Ishikawa (cell line): ENCODE measurements at regions not wholly inside any gene's neighbourhood (a gene's known extent, or its start where the extent isn't known, plus 50 kb on each side); places are given as distances from the start of the nearest gene placed in this dataset.

Source experiments
- CEBPB ChIP-seq: IDR thresholded peaks from 2 replicates; pipeline ENCODE4 v1.6.1; 2012
- CREB1 ChIP-seq: IDR thresholded peaks from 2 replicates; pipeline ENCODE4 v1.6.1; 2012; ENCODE audit warnings: low read depth
- EGR1 ChIP-seq: IDR thresholded peaks from 2 replicates; pipeline ENCODE4 v1.6.1; 2012
- EP300 ChIP-seq: IDR thresholded peaks from 2 replicates; pipeline ENCODE4 v1.6.1; 2012; ENCODE audit warnings: borderline replicate concordance
- TEAD4 ChIP-seq: IDR thresholded peaks from 2 replicates; pipeline ENCODE4 v1.6.1; 2012
- ZBTB7A ChIP-seq: IDR thresholded peaks from 2 replicates; pipeline ENCODE4 v1.6.1; 2012; ENCODE audit warnings: low read depth
- TF ChIP-seq, protein P1 (sequence below): IDR thresholded peaks from 2 replicates; pipeline ENCODE4 v1.6.1; 2012; ENCODE audit warnings: low read depth, mild to moderate bottlenecking

DNA sequence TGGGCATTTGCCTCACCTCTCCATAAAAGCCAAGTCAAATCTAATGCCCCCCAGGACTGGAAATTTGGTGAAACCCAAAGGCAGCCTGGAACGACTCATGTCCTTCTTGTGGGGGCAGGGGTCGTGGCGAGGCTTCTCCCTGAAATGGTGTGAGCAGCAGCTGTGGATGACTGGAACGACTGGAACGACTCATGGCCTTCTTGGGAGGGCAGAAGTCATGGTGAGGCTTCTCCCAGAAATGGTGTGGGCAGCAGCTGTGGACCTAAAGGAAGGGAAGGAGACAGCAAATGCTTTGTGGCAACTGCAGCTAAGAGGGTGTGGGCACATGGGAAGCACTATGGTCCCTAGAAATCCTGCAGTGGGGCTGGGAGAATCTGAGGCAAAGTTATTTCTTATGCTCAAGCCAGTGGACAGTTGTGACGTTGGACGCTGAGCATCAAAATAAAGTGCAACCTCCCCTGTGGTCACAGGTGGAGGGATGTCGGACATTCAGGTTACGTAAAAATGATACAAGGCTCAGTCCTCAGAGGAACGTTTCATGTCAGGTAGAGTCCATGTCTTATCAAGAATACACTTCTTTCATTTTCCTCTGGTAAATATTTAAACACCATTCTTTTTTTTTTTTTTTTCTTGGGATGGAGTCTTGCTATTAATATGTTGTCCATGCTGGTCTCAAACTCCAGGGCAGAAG is 107.0 kb upstream of the KIF5B start:
- TF ChIP-seq EP300 (no peak), CREB1 (no peak), TEAD4 (no peak), CEBPB (no peak), EGR1 (no peak), ZBTB7A (no peak)
- TF ChIP-seq, protein P1, sequence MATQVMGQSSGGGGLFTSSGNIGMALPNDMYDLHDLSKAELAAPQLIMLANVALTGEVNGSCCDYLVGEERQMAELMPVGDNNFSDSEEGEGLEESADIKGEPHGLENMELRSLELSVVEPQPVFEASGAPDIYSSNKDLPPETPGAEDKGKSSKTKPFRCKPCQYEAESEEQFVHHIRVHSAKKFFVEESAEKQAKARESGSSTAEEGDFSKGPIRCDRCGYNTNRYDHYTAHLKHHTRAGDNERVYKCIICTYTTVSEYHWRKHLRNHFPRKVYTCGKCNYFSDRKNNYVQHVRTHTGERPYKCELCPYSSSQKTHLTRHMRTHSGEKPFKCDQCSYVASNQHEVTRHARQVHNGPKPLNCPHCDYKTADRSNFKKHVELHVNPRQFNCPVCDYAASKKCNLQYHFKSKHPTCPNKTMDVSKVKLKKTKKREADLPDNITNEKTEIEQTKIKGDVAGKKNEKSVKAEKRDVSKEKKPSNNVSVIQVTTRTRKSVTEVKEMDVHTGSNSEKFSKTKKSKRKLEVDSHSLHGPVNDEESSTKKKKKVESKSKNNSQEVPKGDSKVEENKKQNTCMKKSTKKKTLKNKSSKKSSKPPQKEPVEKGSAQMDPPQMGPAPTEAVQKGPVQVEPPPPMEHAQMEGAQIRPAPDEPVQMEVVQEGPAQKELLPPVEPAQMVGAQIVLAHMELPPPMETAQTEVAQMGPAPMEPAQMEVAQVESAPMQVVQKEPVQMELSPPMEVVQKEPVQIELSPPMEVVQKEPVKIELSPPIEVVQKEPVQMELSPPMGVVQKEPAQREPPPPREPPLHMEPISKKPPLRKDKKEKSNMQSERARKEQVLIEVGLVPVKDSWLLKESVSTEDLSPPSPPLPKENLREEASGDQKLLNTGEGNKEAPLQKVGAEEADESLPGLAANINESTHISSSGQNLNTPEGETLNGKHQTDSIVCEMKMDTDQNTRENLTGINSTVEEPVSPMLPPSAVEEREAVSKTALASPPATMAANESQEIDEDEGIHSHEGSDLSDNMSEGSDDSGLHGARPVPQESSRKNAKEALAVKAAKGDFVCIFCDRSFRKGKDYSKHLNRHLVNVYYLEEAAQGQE: no peak
